Aorta (tissue), 5 donors: ENCODE measurements at regions not wholly inside any gene's neighbourhood (a gene's known extent, or its start where the extent isn't known, plus 50 kb on each side); places are given as distances from the start of the nearest gene placed in this dataset.

Source experiments
- ATAC-seq: fragments of 200-7000 bp; cut with Tn5 transposase; one replicate; pipeline ENCODE4 v1.9.1; 2022; ENCODE audit warnings: moderate library complexity; ENCODE audit not compliant: low FRiP score
- DNase-seq, 2 donors: peaks; one replicate each; pipeline ENCODE4 v3.0.0-alpha.2; 2020
- H3K27ac ChIP-seq, 2 donors: one replicate each; pipeline ENCODE4 v1.5.1; 2013; ENCODE audit warnings: low read length in 2 of 2, mild to moderate bottlenecking in 2 of 2, moderate library complexity in 2 of 2, control low read depth in 1 of 2, inconsistent platforms in 1 of 2, low read depth in 1 of 2
- H3K27me3 ChIP-seq, 2 donors: one replicate each; pipeline ENCODE4 v1.6.1; 2013; ENCODE audit warnings: control low read depth in 1 of 2, low read length in 1 of 2, mild to moderate bottlenecking in 1 of 2, moderate library complexity in 1 of 2; ENCODE audit not compliant: insufficient read depth in 2 of 2, control insufficient read depth in 1 of 2
- H3K36me3 ChIP-seq, 2 donors: one replicate each; pipeline ENCODE4 v1.6.1; 2013; ENCODE audit warnings: control low read depth in 1 of 2, low read length in 1 of 2, mild to moderate bottlenecking in 1 of 2; ENCODE audit not compliant: insufficient read depth in 2 of 2, control insufficient read depth in 1 of 2
- H3K4me1 ChIP-seq, 2 donors: one replicate each; pipeline ENCODE4 v1.6.1; 2013; ENCODE audit warnings: low read length in 2 of 2, control low read depth in 1 of 2, mild to moderate bottlenecking in 1 of 2, moderate library complexity in 1 of 2; ENCODE audit not compliant: insufficient read depth in 2 of 2, control insufficient read depth in 1 of 2
- H3K4me3 ChIP-seq, 2 donors: one replicate each; pipeline ENCODE4 v1.5.1; 2013; ENCODE audit warnings: low read length in 2 of 2, control low read depth in 1 of 2, mild to moderate bottlenecking in 1 of 2
- H3K9me3 ChIP-seq: one replicate; pipeline ENCODE4 v1.6.1; 2013; ENCODE audit warnings: mild to moderate bottlenecking, low read length; ENCODE audit not compliant: control insufficient read depth
- WGBS, 2 donors: extraction: QIAGEN DNeasy Blood & Tissue Kit; methylation state at CpG; one replicate each; pipeline ENCODE4 v1.1.7; 2013; 5-methylcytosine and 5-hydroxymethylcytosine counted together
- intact Hi-C, 2 donors: fragments of 100-400 bp; cut with DNase I; formaldehyde crosslinking; loops; one replicate each; pipeline versions ENCODE4 v1.14.2 to v1.15.0; 2022
- donor health status: healthy with polysubstance abuse.
- donor health status: Bipolar disorder and iron deficiency.
- donor health status: DM: no; HTN: no; CAD: no.
- donor health status: DM: no; HTN: no; CAD: no.
- donor health status: DM: yes; HTN: yes; CAD: no.

DNA sequence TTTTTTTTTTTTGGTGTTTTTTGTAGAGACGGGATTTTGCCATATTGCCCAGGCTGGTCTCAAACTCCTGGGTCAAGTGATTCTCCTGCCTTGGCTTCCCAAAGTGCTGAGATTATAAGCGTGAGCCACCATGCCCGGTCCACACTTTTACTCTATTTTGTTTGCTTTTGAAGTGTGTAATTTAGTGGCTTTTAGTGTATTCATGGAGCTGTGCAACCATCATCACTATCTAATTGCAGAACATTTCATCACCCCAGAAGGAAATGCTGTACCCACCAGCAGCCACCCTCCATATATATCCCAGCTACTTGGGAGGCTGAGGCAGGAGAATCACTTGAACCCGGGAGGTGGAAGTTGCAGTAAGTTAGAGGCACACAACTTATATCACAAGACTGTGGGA, 136.9 kb upstream of the ERRFI1 start:
- ATAC-seq, result no peak
- Histone ChIP-seq H3K4me1 (no peaks in the 10 kb centered on the region), H3K27me3 (no peaks in the 10 kb centered on the region), H3K27ac (no peak overlapping the region), H3K9me3 (no peaks in the 10 kb centered on the region), H3K36me3 (no peaks in the 10 kb centered on the region), H3K4me3 (no peak overlapping the region)
- intact Hi-C loops, result no loop called here
- 76 to 94% methylated on average over 4 of the region's 4 CpGs for WGBS, 2 donors
- no peak for DNase-seq

DNA sequence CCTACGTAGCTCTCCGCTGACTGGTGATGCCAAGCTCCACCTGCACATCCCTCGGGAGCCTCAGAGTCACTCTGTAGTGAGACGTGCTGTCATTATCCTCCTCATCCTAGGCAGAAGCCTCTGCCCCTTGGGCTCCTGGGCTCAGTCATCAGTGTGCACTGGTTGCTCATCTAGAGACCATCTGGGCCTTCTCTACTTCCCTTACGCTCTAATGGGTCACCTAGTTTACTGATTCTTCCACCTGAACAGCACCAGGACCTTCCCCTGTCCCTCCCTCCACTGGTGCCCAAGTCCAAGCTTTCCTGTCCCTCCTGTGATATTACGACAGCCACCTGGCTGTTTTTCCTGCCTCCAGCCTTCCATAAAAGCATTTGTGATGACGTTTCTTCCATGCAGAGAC, 136.1 kb upstream of the ERRFI1 start:
- Histone ChIP-seq H3K36me3 (no peaks in the 10 kb centered on the region), H3K9me3 (no peaks in the 10 kb centered on the region), H3K4me1 (no peaks in the 10 kb centered on the region), H3K27ac (no peak overlapping the region), H3K27me3 (no peaks in the 10 kb centered on the region), H3K4me3 (no peak overlapping the region)
- 90 to 93% methylated on average over 7 of the region's 7 CpGs for WGBS, 2 donors
- intact Hi-C loops, result no loop called here
- ATAC-seq (no peak), DNase-seq (no peak)

DNA sequence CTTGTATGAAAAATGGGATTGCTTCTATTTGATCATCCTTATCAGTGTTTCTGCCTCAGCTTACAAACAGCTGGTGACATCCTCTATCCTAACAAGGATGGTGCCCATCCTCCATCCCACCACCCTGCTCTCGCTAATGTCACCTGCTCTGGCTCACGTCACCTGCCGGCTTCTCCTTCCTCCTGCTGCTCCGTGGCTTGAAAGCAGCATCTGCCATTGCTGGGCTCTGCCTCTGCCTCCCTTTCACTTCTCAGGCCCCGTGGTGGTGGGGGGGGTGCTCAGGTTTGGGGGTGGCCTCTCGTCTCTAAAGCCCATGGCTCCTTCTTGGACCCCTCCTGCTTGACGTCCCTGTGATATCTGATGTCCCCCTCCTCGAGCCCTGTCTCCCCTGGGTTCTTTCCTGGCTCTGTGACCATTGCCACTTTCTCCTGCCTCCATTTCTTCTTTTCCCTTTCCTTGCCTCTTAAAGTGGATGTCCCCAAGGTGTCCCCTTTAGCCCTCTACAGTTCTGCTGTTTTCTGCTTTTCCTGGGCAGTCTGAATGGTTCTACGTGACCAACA, 135.5 kb upstream of the ERRFI1 start:
- no peak for ATAC-seq

DNA sequence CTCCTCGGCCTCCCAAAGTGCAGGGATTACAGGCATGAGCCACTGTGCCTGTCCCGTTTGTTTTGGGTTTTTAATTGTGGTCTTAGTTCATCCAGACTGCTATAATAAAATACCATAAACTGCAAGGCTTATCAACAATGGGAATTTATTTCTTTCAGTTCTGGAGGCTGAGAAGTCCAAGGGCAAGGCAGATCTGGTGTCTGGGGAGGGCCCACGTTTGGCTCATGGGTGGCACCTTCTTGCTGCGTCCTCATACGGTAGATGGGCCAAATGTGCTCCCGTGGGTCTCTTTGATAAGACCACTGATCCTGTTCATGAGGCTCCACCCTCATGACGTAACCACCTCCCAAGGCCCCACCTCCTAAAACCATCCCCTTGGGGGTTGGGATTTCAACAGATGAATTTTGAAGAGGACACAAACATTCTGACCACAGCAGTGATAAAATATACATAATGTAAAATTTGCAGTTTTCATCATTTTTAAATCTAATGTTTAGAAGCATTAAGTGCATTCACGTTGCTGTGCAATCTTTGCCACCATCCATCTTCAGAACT, 133.4 kb upstream of the ERRFI1 start:
- no peak for ATAC-seq
- Histone ChIP-seq H3K27ac (no peak overlapping the region), H3K27me3 (no peaks in the 10 kb centered on the region), H3K4me3 (no peak overlapping the region), H3K4me1 (no peaks in the 10 kb centered on the region), H3K36me3 (no peaks in the 10 kb centered on the region), H3K9me3 (no peaks in the 10 kb centered on the region)
- intact Hi-C loops, result no loop called here
- DNase-seq, result peak in 1 of 2 donors; percentile 20
- 94 to 95% methylated on average over 8 of the region's 8 CpGs for WGBS, 2 donors

More for the DNA sequence above, 135.5 kb upstream of the ERRFI1 start:
- WGBS, 2 donors, result 76 to 78% methylated on average over 9 of the region's 9 CpGs
- intact Hi-C loops, result no loop called here
- H3K4me3 ChIP-seq, result no peak overlapping the region
- no peaks in the 10 kb centered on the region for H3K27me3 ChIP-seq
- H3K4me1 ChIP-seq, result no peaks in the 10 kb centered on the region
- H3K36me3 ChIP-seq, result no peaks in the 10 kb centered on the region
- H3K9me3 ChIP-seq, result no peaks in the 10 kb centered on the region
- DNase-seq, result peak in 1 of 2 donors; percentile 45
- H3K27ac ChIP-seq, result no peak overlapping the region

DNA sequence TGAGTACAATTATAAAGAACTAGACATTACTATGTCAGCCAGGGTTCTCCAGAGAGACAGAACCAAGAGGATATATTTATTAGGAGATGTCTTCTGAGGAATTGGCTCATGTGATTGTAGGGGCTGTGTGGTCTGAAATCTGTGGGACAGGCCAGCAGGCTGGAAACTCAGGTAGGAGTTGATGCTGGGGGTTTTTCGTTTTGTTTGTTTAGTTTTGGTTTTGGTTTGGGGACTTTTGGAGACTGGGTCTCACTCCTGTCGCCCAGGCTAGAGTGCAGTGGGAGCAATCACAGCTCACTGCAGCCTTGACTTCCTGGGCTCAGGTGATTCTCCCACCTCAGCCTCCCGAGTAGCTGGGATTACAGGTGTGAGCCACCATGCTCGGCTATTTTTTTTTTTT, 132.9 kb upstream of the ERRFI1 start:
- H3K4me1 ChIP-seq, result no peaks in the 10 kb centered on the region
- no peaks in the 10 kb centered on the region for H3K36me3 ChIP-seq
- WGBS, 2 donors, result 92 to 98% methylated on average over 4 of the region's 4 CpGs
- H3K4me3 ChIP-seq, result no peak overlapping the region
- H3K9me3 ChIP-seq, result no peaks in the 10 kb centered on the region
- ATAC-seq (no peak), DNase-seq (no peak)
- no peaks in the 10 kb centered on the region for H3K27me3 ChIP-seq
- intact Hi-C loops, result no loop called here
- H3K27ac ChIP-seq, result no peak overlapping the region

DNA sequence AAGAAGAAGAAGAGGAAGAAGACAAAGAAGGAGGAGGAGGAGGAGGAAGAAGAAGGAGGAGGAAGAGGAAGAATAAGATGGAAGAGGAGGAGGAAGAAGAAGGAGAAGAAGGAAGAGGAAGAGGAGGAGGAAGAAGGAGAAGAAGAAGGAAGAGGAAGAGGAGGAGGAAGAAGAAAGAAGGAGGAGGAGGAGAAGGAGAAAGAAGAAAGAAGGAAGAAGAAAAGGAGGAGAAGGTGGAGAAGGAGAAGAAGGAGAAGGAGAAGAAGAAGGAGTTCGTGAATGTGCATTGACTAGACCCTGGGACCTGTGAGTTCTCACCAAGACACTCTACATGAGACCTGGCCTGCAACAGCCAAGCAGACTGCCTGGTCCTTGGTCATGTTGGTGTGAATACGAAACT, 131.7 kb upstream of the ERRFI1 start:
- Histone ChIP-seq H3K4me3 (no peak overlapping the region), H3K4me1 (no peaks in the 10 kb centered on the region), H3K36me3 (no peaks in the 10 kb centered on the region), H3K27ac (no peak overlapping the region), H3K27me3 (no peaks in the 10 kb centered on the region), H3K9me3 (no peaks in the 10 kb centered on the region)
- DNase-seq, result no peak
- ATAC-seq, result no peak
- whole genome bisulfite sequencing, 2 donors, result 93 to 96% methylated on average over 2 of the region's 2 CpGs
- intact Hi-C loops, result no loop called here

DNA sequence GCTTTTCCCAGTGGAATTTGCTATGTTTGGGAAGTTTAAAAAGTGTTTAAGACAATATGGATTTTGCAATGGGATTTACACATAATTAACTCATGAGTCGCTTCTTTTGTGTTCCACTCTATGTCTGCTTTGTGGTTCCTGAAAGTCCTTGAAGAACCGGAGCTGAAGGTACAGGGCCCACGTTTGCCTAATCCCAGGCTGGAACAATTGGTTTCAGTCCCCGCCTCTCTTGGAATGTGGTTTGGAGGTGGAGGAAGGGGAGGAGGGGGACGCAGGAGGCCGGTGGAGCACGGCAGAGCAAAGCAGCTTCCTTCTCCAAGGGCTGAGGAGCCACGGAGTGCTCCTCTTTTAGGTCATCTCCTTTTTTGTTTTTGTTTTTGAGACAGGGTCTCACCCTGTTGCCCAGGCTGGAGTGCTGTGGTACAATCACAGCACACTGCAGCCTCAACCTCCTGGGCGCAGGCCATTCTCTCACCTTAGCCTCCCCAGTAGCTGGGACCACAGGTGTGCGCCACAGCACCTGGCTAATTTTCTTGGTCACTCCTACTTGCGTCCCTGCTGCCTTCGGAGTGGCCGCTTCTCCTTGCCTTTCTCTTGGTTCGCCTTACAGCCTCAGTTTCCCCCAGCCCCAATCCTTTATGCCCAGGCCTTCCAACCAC, 129.5 kb upstream of the ERRFI1 start:
- no peak for ATAC-seq

DNA sequence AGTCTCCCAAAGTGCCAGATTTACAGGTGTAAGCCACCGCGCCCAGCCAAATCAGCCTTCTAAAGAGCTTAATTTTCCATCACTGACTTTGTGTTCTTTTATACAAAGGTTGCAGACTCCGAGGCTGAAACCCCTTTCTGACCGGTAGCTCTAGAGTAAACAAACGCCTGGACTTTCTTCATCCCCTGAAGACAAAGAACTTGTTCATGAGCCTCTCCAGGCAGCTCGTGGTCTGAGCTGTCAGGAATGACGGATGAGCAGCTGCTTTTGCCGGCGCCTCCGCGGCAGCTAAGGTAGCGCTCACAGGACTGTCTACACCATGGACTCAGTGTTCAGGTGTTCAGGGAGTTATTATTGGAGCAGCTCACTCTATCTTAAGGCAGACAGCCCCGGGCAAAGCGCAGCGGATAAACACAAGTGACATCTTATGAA, 128.5 kb upstream of the ERRFI1 start:
- Histone ChIP-seq H3K4me3 (no peak overlapping the region), H3K4me1 (no peaks in the 10 kb centered on the region), H3K9me3 (no peaks in the 10 kb centered on the region), H3K27ac (no peak overlapping the region), H3K36me3 (no peaks in the 10 kb centered on the region), H3K27me3 (no peaks in the 10 kb centered on the region)
- intact Hi-C loops, result no loop called here
- DNase-seq (peak in 1 of 2 donors; percentile 27), ATAC-seq (no peak)
- 64 to 65% methylated on average over 15 of the region's 15 CpGs for whole genome bisulfite sequencing, 2 donors

More for the DNA sequence above, 129.5 kb upstream of the ERRFI1 start:
- no peaks in the 10 kb centered on the region for H3K9me3 ChIP-seq
- no peaks in the 10 kb centered on the region for H3K27me3 ChIP-seq
- H3K36me3 ChIP-seq, result no peaks in the 10 kb centered on the region
- intact Hi-C loops, result no loop called here
- H3K4me3 ChIP-seq, result no peak overlapping the region
- 70 to 72% methylated on average over 14 of the region's 14 CpGs for WGBS, 2 donors
- no peaks in the 10 kb centered on the region for H3K4me1 ChIP-seq
- H3K27ac ChIP-seq, result no peak overlapping the region
- peak in 1 of 2 donors; percentile 28 for DNase-seq

DNA sequence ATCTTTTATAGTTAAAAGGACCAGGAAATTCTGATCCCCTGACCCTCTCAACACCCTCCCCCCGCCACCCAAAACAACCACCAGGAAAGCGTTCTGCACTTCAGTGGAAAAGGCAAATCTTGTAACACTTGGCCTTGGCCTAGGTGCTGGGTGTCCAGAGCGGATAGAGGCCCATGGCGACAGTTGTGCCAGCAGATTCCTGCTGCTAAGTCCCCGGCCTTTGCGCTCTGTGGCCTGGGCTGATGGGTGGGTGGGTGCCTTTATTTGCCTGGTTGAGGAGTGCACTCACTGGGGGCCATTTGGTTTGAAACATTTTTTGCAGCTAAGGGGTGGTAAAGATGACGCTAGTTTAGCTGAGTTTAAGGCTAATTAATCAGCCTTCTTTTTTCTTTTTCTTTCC, 127.9 kb upstream of the ERRFI1 start:
- whole genome bisulfite sequencing, 2 donors, result 97 to 98% methylated on average over 7 of the region's 7 CpGs
- Histone ChIP-seq H3K9me3 (no peaks in the 10 kb centered on the region), H3K27me3 (no peaks in the 10 kb centered on the region), H3K4me3 (no peak overlapping the region), H3K4me1 (no peaks in the 10 kb centered on the region), H3K27ac (no peak overlapping the region), H3K36me3 (no peaks in the 10 kb centered on the region)
- intact Hi-C loops, result no loop called here
- DNase-seq (no peak), ATAC-seq (no peak)
